GM21423 (cell line): ENCODE measurements at regions not wholly inside any gene's neighbourhood (a gene's known extent, or its start where the extent isn't known, plus 50 kb on each side); places are given as distances from the start of the nearest gene placed in this dataset.
"Not testable (repeated sequence)": the region's sequence is repeated elsewhere in the genome, so short reads cannot be mapped to it uniquely, and the experiment has no call there.

ENCODE experiments used
- ATAC-seq: cut with Tn5 transposase; IDR thresholded peaks from one replicate; pipeline ENCODE4 v1.9.1; 2021; ENCODE audit warnings: mild to moderate bottlenecking, moderate library complexity; ENCODE audit not compliant: unreplicated experiment

DNA sequence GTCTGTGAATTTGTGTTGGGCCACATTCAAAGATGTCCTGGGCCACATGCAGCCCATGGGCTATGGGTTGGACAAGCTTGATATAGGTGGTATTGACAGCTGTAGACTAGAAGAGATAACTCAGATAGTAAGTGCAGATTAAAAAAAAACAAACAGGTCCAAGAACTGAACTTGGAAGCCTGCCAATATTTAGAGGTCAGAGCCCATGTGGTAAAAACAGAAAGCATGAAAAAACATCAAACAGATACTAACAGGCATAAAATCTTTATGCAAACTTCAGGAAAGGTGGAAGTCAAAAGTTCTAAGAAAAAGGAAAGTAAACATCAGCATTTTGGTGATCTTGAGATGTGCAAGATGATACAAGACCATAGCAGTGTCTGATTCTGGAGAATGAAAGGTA, 155.1 kb upstream of the NR4A3 start:
- no peak for ATAC-seq

GRCh38 chr9:99670886-99671285, 150.8 kb upstream of the NR4A3 start:
- ATAC-seq: not testable (repeated sequence)

DNA sequence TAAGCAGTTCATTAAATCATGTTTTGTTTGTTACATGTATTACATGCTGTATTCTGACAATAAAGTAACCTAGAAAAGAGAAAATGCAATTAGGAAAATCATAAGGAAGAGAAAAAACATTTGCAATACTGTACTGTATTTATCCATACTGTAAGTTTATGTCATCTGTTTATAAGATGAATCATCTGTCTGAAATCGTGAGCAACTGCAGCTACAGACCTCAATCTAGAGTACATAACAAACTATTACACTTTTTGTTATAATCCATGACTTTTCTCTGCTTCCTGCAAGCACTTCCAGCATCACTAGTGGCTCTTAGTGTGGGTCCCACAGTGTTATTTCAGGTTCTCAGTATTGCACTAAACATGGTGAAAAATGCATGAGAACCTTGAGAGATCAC, 144.4 kb upstream of the NR4A3 start:
- ATAC-seq: no peak

- no peak for ATAC-seq
Observed at GRCh38 chr9:99678566-99678965, 143.1 kb upstream of the NR4A3 start.

DNA sequence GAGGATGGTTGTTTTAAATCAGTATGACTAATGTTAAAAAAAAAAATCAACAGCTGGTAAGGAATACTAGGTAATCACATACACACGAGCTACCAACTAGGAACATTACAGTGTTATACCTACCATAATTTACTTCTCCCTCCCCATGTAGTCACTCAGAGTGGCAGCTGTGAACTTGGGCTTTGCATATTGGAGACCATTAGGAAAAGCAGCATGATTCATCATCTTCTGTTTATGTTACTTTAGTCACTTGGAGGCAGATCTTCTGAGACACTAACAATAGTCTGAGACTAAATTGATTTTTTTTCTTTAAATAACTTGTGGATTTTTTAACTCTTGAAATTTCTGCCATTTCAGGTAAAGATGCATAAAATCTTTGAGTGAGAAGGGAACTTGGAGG, 141.5 kb upstream of the NR4A3 start:
- no peak for ATAC-seq

GRCh38 chr9:99681113-99681512, 140.6 kb upstream of the NR4A3 start:
- ATAC-seq: no peak

- no peak for ATAC-seq
Observed at GRCh38 chr9:99682378-99682777, 139.3 kb upstream of the NR4A3 start.

DNA sequence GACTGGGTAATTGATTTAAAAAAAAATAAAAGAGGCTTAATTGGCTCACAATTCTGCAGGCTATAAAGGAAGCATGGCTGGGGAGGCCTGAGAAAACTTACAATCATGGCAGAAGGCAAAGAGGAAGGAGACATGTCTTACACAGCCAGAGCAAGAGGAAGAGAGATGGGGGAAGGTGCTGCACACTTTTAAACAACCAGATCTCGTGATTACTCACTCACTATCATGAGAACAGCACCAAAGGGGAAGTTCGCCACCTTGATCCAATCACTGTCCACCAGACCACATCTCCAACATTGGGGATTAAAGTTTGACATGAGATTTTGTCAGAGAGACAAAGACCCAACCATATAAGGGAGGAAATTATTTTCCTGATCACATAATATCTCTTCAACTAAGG, 138.8 kb upstream of the NR4A3 start:
- ATAC-seq: no peak

DNA sequence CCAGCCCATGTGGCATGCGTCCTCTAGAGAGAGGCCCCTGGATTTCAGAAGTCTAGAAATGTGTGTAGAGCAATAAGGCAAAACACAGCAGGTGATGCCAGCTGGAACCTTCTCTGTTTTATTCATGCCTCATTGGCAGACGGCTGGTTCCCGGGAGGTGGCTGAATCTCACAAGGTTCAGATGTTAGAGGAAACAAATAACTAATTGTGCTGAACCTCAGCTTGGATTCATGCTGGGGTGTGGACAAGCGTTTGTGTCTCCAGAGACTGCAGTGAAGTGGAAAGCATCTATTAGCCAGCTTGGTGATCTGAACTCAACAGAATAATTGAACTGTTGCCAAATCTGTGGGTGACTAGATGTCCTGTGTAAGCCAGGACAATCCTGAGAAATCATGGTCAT, 131.1 kb upstream of the NR4A3 start:
- ATAC-seq: no peak

GRCh38 chr9:99693888-99694287, 127.8 kb upstream of the NR4A3 start:
- no peak for ATAC-seq

DNA sequence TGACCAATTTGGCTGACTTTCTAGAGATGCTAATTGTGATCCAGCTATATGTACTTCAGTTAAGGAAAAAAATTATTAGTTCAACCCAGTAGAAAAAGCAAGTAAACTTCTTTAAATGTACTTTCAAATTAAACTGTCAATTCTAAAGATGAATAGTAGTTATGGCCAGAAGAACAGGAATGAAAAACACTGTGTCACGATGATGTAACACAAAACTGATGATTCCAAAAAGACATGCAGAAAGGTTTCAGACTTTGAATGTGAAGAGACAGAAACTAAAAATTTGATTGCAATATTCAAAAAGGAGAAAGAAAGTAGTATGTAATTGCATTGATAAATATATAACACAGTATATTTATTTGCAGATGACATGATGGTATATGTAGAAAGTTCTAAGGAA, 127.3 kb upstream of the NR4A3 start:
- no peak for ATAC-seq

DNA sequence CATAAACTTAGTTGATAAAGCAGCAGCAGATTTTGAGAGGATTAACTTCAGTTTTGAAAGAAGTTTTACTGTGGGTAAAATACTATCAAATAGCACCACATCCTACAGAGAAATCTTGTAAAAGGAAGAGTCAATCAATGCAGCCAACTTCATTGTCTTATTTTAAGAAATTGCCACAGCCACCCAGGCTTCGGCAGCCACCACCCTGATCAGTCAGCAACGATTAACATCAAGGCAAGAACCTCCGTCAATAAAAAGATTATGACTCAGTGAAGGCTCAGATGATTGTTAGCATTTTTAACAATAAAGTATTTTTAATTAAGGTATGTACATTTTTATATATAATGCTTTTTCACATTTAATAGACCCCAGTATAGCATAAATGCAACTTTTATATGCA, 122.3 kb upstream of the NR4A3 start:
- ATAC-seq: no peak

- ATAC-seq: no peak
Observed at GRCh38 chr9:99712214-99712613, 109.5 kb upstream of the NR4A3 start.

- ATAC-seq: no peak
Observed at GRCh38 chr9:99713838-99714306, 107.8 kb upstream of the NR4A3 start.

GRCh38 chr9:99718631-99719030, 103.1 kb upstream of the NR4A3 start:
- ATAC-seq: no peak

DNA sequence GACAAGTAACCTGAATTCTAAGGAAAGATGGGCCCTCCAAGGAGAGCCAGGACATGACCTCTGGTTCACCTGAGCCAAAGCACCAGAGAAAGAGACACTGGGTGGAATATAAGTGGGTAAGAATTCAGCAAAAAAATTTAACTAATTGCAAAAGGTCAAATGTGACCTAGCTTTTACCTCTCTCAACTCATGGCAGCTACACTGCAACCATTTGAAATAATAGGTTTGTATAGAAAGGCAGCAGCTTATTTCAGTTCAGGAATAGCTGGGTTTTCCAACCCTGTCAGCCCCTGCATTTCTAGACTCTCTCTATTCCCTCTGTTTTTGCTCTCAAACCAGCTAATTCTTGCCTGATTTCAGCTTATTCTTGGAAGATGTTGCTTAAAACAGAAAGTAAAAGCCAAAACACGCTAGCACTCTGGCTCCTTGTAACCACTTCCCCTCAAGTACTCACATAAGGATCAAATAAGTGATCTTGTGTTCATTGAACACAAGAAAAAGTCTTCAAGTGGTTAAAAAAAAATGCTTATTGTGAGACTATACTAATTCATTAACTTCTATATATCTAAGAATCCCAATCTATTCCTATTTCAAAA, 101.1 kb upstream of the NR4A3 start:
- peak; percentile 84 for ATAC-seq

DNA sequence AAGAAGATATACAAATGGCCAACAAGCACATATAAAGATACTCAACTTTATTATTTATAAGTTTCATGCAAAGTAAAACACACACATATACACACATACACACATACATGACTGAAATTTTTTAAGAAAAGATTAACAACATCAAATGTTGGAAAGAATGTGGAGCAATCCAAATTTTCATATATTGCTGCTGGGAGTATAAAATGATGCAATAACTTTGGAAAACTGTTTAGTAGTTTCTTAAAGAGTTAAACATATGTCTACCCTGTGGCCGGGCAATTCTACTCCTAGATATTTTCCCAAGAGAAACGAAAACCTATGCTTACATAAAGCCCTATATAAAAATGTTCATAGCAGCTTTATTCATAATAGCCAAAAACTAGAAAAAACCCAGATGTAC, 99.8 kb upstream of the NR4A3 start:
- ATAC-seq: no peak

DNA sequence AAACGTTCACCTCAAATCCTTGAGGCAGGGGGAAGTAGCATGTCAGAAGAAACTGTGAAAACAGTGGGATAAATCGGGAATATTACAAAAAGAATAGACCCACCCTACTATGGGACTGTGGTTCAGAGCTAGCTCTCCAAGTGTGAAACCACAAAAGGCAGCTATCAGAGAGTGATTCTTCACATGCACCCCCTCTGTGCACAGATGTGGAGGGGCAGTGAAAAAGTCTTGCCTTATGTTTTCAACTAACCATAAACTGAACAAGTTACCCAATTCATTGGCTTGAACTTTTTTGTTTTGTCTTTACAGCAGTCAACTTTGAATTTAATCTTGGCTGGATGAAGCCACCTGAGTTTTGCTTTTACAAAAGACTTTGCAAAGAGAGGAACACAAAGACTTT, 98.8 kb upstream of the NR4A3 start:
- ATAC-seq: no peak

- no peak for ATAC-seq
Observed at GRCh38 chr9:99724640-99725039, 97.0 kb upstream of the NR4A3 start.

GRCh38 chr9:99725852-99726251, 95.8 kb upstream of the NR4A3 start:
- ATAC-seq: no peak

GRCh38 chr9:99726758-99727157, 94.9 kb upstream of the NR4A3 start:
- no peak for ATAC-seq

- ATAC-seq: no peak
Observed at GRCh38 chr9:99730062-99730461, 91.6 kb upstream of the NR4A3 start.

DNA sequence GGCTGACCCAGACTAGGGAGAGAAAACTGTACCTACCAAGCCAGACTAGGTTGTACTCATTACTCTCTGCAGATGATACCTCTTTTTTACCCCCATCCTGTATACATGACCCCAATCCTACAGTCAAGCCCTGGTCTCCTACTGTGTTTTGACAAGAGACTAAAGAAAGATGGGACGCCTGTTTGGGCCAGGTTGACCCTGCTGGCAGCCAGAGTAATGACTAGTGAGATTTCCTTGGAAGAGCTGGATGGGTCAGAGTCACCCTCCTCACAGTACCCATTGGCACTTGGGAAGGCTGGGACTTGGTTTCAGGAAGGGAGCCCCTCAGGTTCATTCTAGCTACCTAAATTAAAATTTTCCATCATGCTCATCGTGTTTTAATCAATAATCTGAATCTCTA, 89.7 kb upstream of the NR4A3 start:
- no peak for ATAC-seq
